ENCODE measurements at regions not wholly inside any gene's neighbourhood (a gene's known extent, or its start where the extent isn't known, plus 50 kb on each side); places are given as distances from the start of the nearest gene placed in this dataset.

GRCh38 chr18:78895207-78896001, 84.2 kb upstream of the SALL3 start:
- Histone ChIP-seq H3K27me3 (no peaks in the 10 kb centered on the region), H3K36me3 (no peaks in the 10 kb centered on the region), H3K4me3 (no peak overlapping the region), H3K9me3 (peaks cover 0 to 4% (median under 1%) of the 10 kb centered on the region in 4 donors), H3K4me1 (no peaks in the 10 kb centered on the region), H3K27ac (no peak overlapping the region)
- no peak for DNase-seq
- intact Hi-C loops (cut with DNase I) = no loop called here
- TF ChIP-seq POLR2A (IDR thresholded peaks at IDR 0.05) (no peak), POLR2AphosphoS5 (IDR thresholded peaks at IDR 0.05) (no peak), CTCF (IDR thresholded peaks at IDR 0.05) (no peak), EP300 (IDR thresholded peaks at IDR 0.05) (no peak)
- WGBS, 2 donors = 77 to 84% methylated on average over 22 of the region's 22 CpGs

GRCh38 chr18:78896111-78896905, 83.3 kb upstream of the SALL3 start:
- no peak overlapping the region for H3K27ac ChIP-seq
- no peaks in the 10 kb centered on the region for H3K9me3 ChIP-seq
- intact Hi-C loops (cut with DNase I) = no loop called here
- no peak for TF ChIP-seq CTCF (IDR thresholded peaks at IDR 0.05)
- TF ChIP-seq POLR2AphosphoS5 (IDR thresholded peaks at IDR 0.05) = no peak
- no peak for TF ChIP-seq POLR2A (IDR thresholded peaks at IDR 0.05)
- no peak for TF ChIP-seq EP300 (IDR thresholded peaks at IDR 0.05)
- no peaks in the 10 kb centered on the region for H3K36me3 ChIP-seq
- H3K4me1 ChIP-seq = no peaks in the 10 kb centered on the region
- H3K4me3 ChIP-seq = no peak overlapping the region
- WGBS, 2 donors = 85 to 89% methylated on average over 22 of the region's 22 CpGs
- no peak for DNase-seq
- no peaks in the 10 kb centered on the region for H3K27me3 ChIP-seq

GRCh38 chr18:78898066-78898465, 81.6 kb upstream of the SALL3 start:
- no peaks in the 10 kb centered on the region for H3K36me3 ChIP-seq
- H3K9me3 ChIP-seq = no peaks in the 10 kb centered on the region
- no peak overlapping the region for H3K27ac ChIP-seq
- no peak for DNase-seq
- H3K4me1 ChIP-seq = no peaks in the 10 kb centered on the region
- peaks cover 0 to 8% (median 0%) of the 10 kb centered on the region in 3 donors for H3K27me3 ChIP-seq
- no peak for TF ChIP-seq POLR2A (IDR thresholded peaks at IDR 0.05)
- no peak for TF ChIP-seq CTCF (IDR thresholded peaks at IDR 0.05)
- no peak for TF ChIP-seq POLR2AphosphoS5 (IDR thresholded peaks at IDR 0.05)
- TF ChIP-seq EP300 (IDR thresholded peaks at IDR 0.05) = no peak
- H3K4me3 ChIP-seq = no peak overlapping the region
- intact Hi-C loops (cut with DNase I) = no loop called here
- 86 to 93% methylated on average over 9 of the region's 9 CpGs for WGBS, 2 donors

GRCh38 chr18:78898635-78899034, 81.0 kb upstream of the SALL3 start:
- no peak for DNase-seq
- H3K9me3 ChIP-seq = no peaks in the 10 kb centered on the region
- no peak for TF ChIP-seq EP300 (IDR thresholded peaks at IDR 0.05)
- no peak for TF ChIP-seq POLR2AphosphoS5 (IDR thresholded peaks at IDR 0.05)
- TF ChIP-seq POLR2A (IDR thresholded peaks at IDR 0.05) = no peak
- TF ChIP-seq CTCF (IDR thresholded peaks at IDR 0.05) = no peak
- H3K27me3 ChIP-seq = peaks cover 0 to 14% (median 0%) of the 10 kb centered on the region in 3 donors
- H3K27ac ChIP-seq = no peak overlapping the region
- no peak overlapping the region for H3K4me3 ChIP-seq
- no peaks in the 10 kb centered on the region for H3K4me1 ChIP-seq
- WGBS, 2 donors = 90 to 93% methylated on average over 14 of the region's 14 CpGs
- no peaks in the 10 kb centered on the region for H3K36me3 ChIP-seq
- intact Hi-C loops (cut with DNase I) = no loop called here

Data from sigmoid colon (tissue), 6 donors.